Body of pancreas (tissue), 4 donors: ENCODE measurements at regions not wholly inside any gene's neighbourhood (a gene's known extent, or its start where the extent isn't known, plus 50 kb on each side); places are given as distances from the start of the nearest gene placed in this dataset.

Experiments
- CTCF ChIP-seq, 7 experiments: fragments of 450-650 bp in 4 of 7; fragments of 200-600 bp in 3 of 7; sonication (generic) in 3 of 7; IDR thresholded peaks; one replicate each; pipeline ENCODE4 v1.5.1; 2016 to 2019; ENCODE audit warnings: antibody characterized with exemption in 7 of 7
- POLR2A ChIP-seq, 3 donors: fragments of 450-650 bp; IDR thresholded peaks; one replicate each; pipeline ENCODE4 v1.6.1; 2016; ENCODE audit warnings: antibody characterized with exemption in 3 of 3, mild to moderate bottlenecking in 2 of 3

- TF ChIP-seq CTCF (IDR thresholded peaks at IDR 0.05) (no peak), POLR2A (IDR thresholded peaks at IDR 0.05) (no peak)
These were observed 592.8 kb upstream of the GRM3 start for GRCh38 chr7:86050918-86051317.
